NCI-H1048 (cell line): ENCODE measurements at regions not wholly inside any gene's neighbourhood (a gene's known extent, or its start where the extent isn't known, plus 50 kb on each side); places are given as distances from the start of the nearest gene placed in this dataset.
"Not testable (repeated sequence)": the region's sequence is repeated elsewhere in the genome, so short reads cannot be mapped to it uniquely, and the experiment has no call there.

ENCODE experiments used
- DNase-seq: peaks from one replicate; lab custom pipeline; 2025; lab: John Stamatoyannopoulos, UW

GRCh38 chr10:52540479-52540984 lies 226.5 kb downstream of the DKK1 start:
- DNase-seq, result no peak

- DNase-seq, result no peak
These were observed 227.0 kb downstream of the DKK1 start for GRCh38 chr10:52541006-52541473.

- no peak for DNase-seq
These were observed 228.8 kb downstream of the DKK1 start for GRCh38 chr10:52542906-52543305.

- no peak for DNase-seq
These were observed 221.5 kb downstream of the MBL2 start for GRCh38 chr10:52551046-52551445.

GRCh38 chr10:52558090-52558489 lies 214.5 kb downstream of the MBL2 start:
- no peak for DNase-seq

GRCh38 chr10:52561322-52561721 lies 211.3 kb downstream of the MBL2 start:
- no peak for DNase-seq

- DNase-seq, result no peak
These were observed 209.2 kb downstream of the MBL2 start for GRCh38 chr10:52563360-52563759.

GRCh38 chr10:52566471-52567246 lies 205.9 kb downstream of the MBL2 start:
- DNase-seq, result no peak

- DNase-seq, result no peak
These were observed 205.4 kb downstream of the MBL2 start for GRCh38 chr10:52567247-52567580.

- no peak for DNase-seq
These were observed 204.3 kb downstream of the MBL2 start for GRCh38 chr10:52568309-52568708.

GRCh38 chr10:52570490-52570889 lies 202.1 kb downstream of the MBL2 start:
- no peak for DNase-seq

GRCh38 chr10:52571018-52571417 lies 201.6 kb downstream of the MBL2 start:
- DNase-seq, result no peak

- no peak for DNase-seq
These were observed 200.9 kb downstream of the MBL2 start for GRCh38 chr10:52571516-52572182.

GRCh38 chr10:52573347-52573746 lies 199.2 kb downstream of the MBL2 start:
- DNase-seq, result no peak

GRCh38 chr10:52574697-52575096 lies 197.9 kb downstream of the MBL2 start:
- DNase-seq, result no peak

GRCh38 chr10:52577047-52577446 lies 195.5 kb downstream of the MBL2 start:
- no peak for DNase-seq

- no peak for DNase-seq
These were observed 193.6 kb downstream of the MBL2 start for GRCh38 chr10:52578871-52579405.

GRCh38 chr10:52581636-52582035 lies 190.9 kb downstream of the MBL2 start:
- not testable (repeated sequence) for DNase-seq

- no peak for DNase-seq
These were observed 189.2 kb downstream of the MBL2 start for GRCh38 chr10:52583336-52583735.

GRCh38 chr10:52586710-52587109 lies 185.9 kb downstream of the MBL2 start:
- no peak for DNase-seq

- no peak for DNase-seq
These were observed 175.3 kb downstream of the MBL2 start for GRCh38 chr10:52597189-52597863.

GRCh38 chr10:52598936-52599335 lies 173.6 kb downstream of the MBL2 start:
- no peak for DNase-seq
